ENCODE measurements at regions not wholly inside any gene's neighbourhood (a gene's known extent, or its start where the extent isn't known, plus 50 kb on each side); places are given as distances from the start of the nearest gene placed in this dataset.

GRCh38 chr12:4082809-4083403 is 190.7 kb upstream of the CCND2 start:
- no peak for TF ChIP-seq CTCF (IDR thresholded peaks at IDR 0.05)
- no peaks in the 10 kb centered on the region for H3K27me3 ChIP-seq
- no peaks in the 10 kb centered on the region for H3K4me1 ChIP-seq
- FAIRE-seq (no peak), DNase-seq (no peak), ATAC-seq (no peak)
- WGBS, 2 donors: 48 to 51% methylated on average over 13 of the region's 13 CpGs
- H3K27ac ChIP-seq: no peak overlapping the region
- no peak overlapping the region for H3K4me3 ChIP-seq
- no peaks in the 10 kb centered on the region for H3K36me3 ChIP-seq
- intact Hi-C loops (cut with DNase I): no loop called here
- no peaks in the 10 kb centered on the region for H3K9me3 ChIP-seq

- H3K36me3 ChIP-seq: no peaks in the 10 kb centered on the region
- H3K27me3 ChIP-seq: no peaks in the 10 kb centered on the region
- FAIRE-seq (no peak), DNase-seq (no peak), ATAC-seq (no peak)
- intact Hi-C loops (cut with DNase I): no loop called here
- TF ChIP-seq CTCF (IDR thresholded peaks at IDR 0.05): no peak
- no peaks in the 10 kb centered on the region for H3K4me1 ChIP-seq
- no peak overlapping the region for H3K4me3 ChIP-seq
- no peaks in the 10 kb centered on the region for H3K9me3 ChIP-seq
- no peak overlapping the region for H3K27ac ChIP-seq
- 96 to 98% methylated on average over 1 of the region's 1 CpG for WGBS, 2 donors
Measured at GRCh38 chr12:4080213-4080612, 193.3 kb upstream of the CCND2 start.

- no peak for DNase-seq
- Histone ChIP-seq H3K9me3 (no peaks in the 10 kb centered on the region), H3K4me1 (no peaks in the 10 kb centered on the region), H3K27ac (no peak overlapping the region), H3K27me3 (no peaks in the 10 kb centered on the region), H3K4me3 (no peak overlapping the region), H3K36me3 (no peaks in the 10 kb centered on the region)
- no peak for TF ChIP-seq CTCF (IDR thresholded peaks at IDR 0.05)
- WGBS, 2 donors: 87 to 89% methylated on average over 4 of the region's 4 CpGs
- FAIRE-seq: no peak
- ATAC-seq: no peak
- intact Hi-C loops (cut with DNase I): no loop called here
Measured at GRCh38 chr12:4074129-4074528, 199.4 kb upstream of the CCND2 start.

- Histone ChIP-seq H3K9me3 (no peaks in the 10 kb centered on the region), H3K27me3 (no peaks in the 10 kb centered on the region), H3K4me3 (no peak overlapping the region), H3K4me1 (no peaks in the 10 kb centered on the region), H3K27ac (no peak overlapping the region), H3K36me3 (no peaks in the 10 kb centered on the region)
- WGBS, 2 donors: 95 to 97% methylated on average over 3 of the region's 3 CpGs
- intact Hi-C loops (cut with DNase I): no loop called here
- no peak for TF ChIP-seq CTCF (IDR thresholded peaks at IDR 0.05)
- ATAC-seq: no peak
- no peak for FAIRE-seq
- DNase-seq: no peak
Measured at GRCh38 chr12:4069670-4070010, 196.4 kb upstream of the PARP11 start.

- FAIRE-seq: no peak
- peak in 1 of 4 donors; percentile 46 for ATAC-seq
- Histone ChIP-seq H3K4me3 (no peak overlapping the region), H3K4me1 (no peaks in the 10 kb centered on the region), H3K27ac (no peak overlapping the region), H3K36me3 (no peaks in the 10 kb centered on the region), H3K9me3 (no peaks in the 10 kb centered on the region), H3K27me3 (no peaks in the 10 kb centered on the region)
- no peak for DNase-seq
- intact Hi-C loops (cut with DNase I): no loop called here
- 25 to 31% methylated on average over 2 of the region's 2 CpGs for WGBS, 2 donors
- TF ChIP-seq CTCF (IDR thresholded peaks at IDR 0.05): no peak
Measured at GRCh38 chr12:4068981-4069669, 195.9 kb upstream of the PARP11 start.

All from pancreas (tissue), 10 donors.